Sigmoid colon (tissue), 6 donors: ENCODE measurements at regions not wholly inside any gene's neighbourhood (a gene's known extent, or its start where the extent isn't known, plus 50 kb on each side); places are given as distances from the start of the nearest gene placed in this dataset.
"Not testable (repeated sequence)": the region's sequence is repeated elsewhere in the genome, so short reads cannot be mapped to it uniquely, and the experiment has no call there.

Experiments
- DNase-seq: peaks from one replicate; pipeline ENCODE4 v3.0.0-alpha.2; 2019
- H3K27ac ChIP-seq, 4 donors: fragments of 200-600 bp; sonication (generic); one replicate each; pipeline ENCODE4 v1.5.1; 2016 to 2019; ENCODE audit warnings: mild to moderate bottlenecking in 1 of 4
- H3K27me3 ChIP-seq, 3 donors: fragments of 200-600 bp; sonication (generic); one replicate each; pipeline ENCODE4 v1.5.1; 2019; ENCODE audit warnings: mild to moderate bottlenecking in 1 of 3
- H3K36me3 ChIP-seq, 4 donors: fragments of 200-600 bp; sonication (generic); one replicate each; pipeline ENCODE4 v1.5.1; 2016 to 2019
- H3K4me1 ChIP-seq, 4 donors: fragments of 200-600 bp; sonication (generic); one replicate each; pipeline ENCODE4 v1.5.1; 2017 to 2019
- H3K4me3 ChIP-seq, 4 donors: fragments of 200-600 bp; sonication (generic); one replicate each; pipeline ENCODE4 v1.5.1; 2017 to 2019; ENCODE audit warnings: mild to moderate bottlenecking in 2 of 4, moderate library complexity in 1 of 4
- H3K9me3 ChIP-seq, 4 donors: fragments of 200-600 bp in 3 of 4; sonication (generic) in 3 of 4; one replicate each; pipeline versions ENCODE4 v1.5.1 to v1.6.1; 2013 to 2019
- EP300 ChIP-seq, 4 donors: sonication (generic); formaldehyde crosslinking; IDR thresholded peaks; one replicate each; pipeline ENCODE4 v1.6.1; 2017; ENCODE audit warnings: antibody characterized with exemption in 4 of 4
- POLR2A ChIP-seq, 2 donors: fragments of 450-650 bp; IDR thresholded peaks; one replicate each; pipeline ENCODE4 v1.6.1; 2016; ENCODE audit warnings: antibody characterized with exemption in 2 of 2, mild to moderate bottlenecking in 2 of 2, moderate library complexity in 2 of 2
- POLR2AphosphoS5 ChIP-seq, 4 donors: sonication (generic); formaldehyde crosslinking; IDR thresholded peaks; one replicate each; pipeline ENCODE4 v1.6.1; 2017; ENCODE audit warnings: antibody characterized with exemption in 4 of 4
- WGBS, 2 donors: extraction: QIAGEN DNeasy Blood & Tissue Kit; methylation state at CpG; one replicate each; pipeline ENCODE4 v1.1.7; 2013; 5-methylcytosine and 5-hydroxymethylcytosine counted together
- intact Hi-C: fragments of 100-400 bp; cut with DNase I; formaldehyde crosslinking; loops from one replicate; pipeline ENCODE4 v1.15.1; 2023
- TF ChIP-seq, protein P1 (sequence below), 4 experiments: fragments of 450-650 bp in 3 of 4; fragments of 200-600 bp in 1 of 4; IDR thresholded peaks; one replicate each; pipeline ENCODE4 v1.5.1; 2016 to 2019; ENCODE audit warnings: antibody characterized with exemption in 4 of 4, mild to moderate bottlenecking in 3 of 4, moderate library complexity in 2 of 4
- donor health status: healthy with polysubstance abuse.
- donor health status: healthy.

- no peak overlapping the region for H3K4me3 ChIP-seq
- intact Hi-C loops, result no loop called here
- no peaks in the 10 kb centered on the region for H3K36me3 ChIP-seq
- no peak overlapping the region for H3K27ac ChIP-seq
- TF ChIP-seq EP300 (IDR thresholded peaks at IDR 0.05) (no peak), POLR2AphosphoS5 (IDR thresholded peaks at IDR 0.05) (no peak), POLR2A (IDR thresholded peaks at IDR 0.05) (no peak)
- TF ChIP-seq, protein P1, sequence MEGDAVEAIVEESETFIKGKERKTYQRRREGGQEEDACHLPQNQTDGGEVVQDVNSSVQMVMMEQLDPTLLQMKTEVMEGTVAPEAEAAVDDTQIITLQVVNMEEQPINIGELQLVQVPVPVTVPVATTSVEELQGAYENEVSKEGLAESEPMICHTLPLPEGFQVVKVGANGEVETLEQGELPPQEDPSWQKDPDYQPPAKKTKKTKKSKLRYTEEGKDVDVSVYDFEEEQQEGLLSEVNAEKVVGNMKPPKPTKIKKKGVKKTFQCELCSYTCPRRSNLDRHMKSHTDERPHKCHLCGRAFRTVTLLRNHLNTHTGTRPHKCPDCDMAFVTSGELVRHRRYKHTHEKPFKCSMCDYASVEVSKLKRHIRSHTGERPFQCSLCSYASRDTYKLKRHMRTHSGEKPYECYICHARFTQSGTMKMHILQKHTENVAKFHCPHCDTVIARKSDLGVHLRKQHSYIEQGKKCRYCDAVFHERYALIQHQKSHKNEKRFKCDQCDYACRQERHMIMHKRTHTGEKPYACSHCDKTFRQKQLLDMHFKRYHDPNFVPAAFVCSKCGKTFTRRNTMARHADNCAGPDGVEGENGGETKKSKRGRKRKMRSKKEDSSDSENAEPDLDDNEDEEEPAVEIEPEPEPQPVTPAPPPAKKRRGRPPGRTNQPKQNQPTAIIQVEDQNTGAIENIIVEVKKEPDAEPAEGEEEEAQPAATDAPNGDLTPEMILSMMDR (IDR thresholded peaks at IDR 0.05), result no peak
- no peak for DNase-seq
- H3K9me3 ChIP-seq, result no peaks in the 10 kb centered on the region
- H3K27me3 ChIP-seq, result no peaks in the 10 kb centered on the region
- no peaks in the 10 kb centered on the region for H3K4me1 ChIP-seq
- 88 to 92% methylated on average over 1 of the region's 1 CpG for WGBS, 2 donors
Observed at GRCh38 chr4:82247629-82248028, 126.2 kb downstream of the HNRNPD start.

DNA sequence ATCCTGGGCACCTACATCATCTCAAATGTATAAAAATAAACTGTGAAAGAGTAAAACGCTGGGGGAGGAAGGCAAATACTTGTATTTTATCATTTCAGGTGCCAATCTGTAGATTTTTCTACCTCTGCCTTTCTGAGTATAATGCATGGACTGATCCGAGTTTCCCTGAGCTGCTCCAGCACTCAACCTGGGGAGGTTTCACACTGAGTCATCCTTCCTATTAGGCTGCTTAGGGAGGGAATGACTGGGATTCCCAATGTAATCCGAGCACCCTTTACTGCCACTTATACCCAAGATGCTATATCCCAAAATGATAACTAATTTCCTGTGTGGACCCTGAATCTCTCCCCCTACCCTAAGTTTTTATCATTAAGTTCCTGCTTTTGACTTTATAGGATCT lies 126.6 kb downstream of the HNRNPD start:
- no peak for DNase-seq
- 62 to 67% methylated on average over 3 of the region's 3 CpGs for WGBS, 2 donors
- Histone ChIP-seq H3K9me3 (no peaks in the 10 kb centered on the region), H3K36me3 (no peaks in the 10 kb centered on the region), H3K4me3 (no peak overlapping the region), H3K27me3 (no peaks in the 10 kb centered on the region), H3K4me1 (no peaks in the 10 kb centered on the region), H3K27ac (no peak overlapping the region)
- TF ChIP-seq POLR2AphosphoS5 (IDR thresholded peaks at IDR 0.05), result no peak
- TF ChIP-seq EP300 (IDR thresholded peaks at IDR 0.05), result no peak
- TF ChIP-seq POLR2A (IDR thresholded peaks at IDR 0.05), result no peak
- TF ChIP-seq, protein P1 (IDR thresholded peaks at IDR 0.05), result no peak
- intact Hi-C loops, result no loop called here

DNA sequence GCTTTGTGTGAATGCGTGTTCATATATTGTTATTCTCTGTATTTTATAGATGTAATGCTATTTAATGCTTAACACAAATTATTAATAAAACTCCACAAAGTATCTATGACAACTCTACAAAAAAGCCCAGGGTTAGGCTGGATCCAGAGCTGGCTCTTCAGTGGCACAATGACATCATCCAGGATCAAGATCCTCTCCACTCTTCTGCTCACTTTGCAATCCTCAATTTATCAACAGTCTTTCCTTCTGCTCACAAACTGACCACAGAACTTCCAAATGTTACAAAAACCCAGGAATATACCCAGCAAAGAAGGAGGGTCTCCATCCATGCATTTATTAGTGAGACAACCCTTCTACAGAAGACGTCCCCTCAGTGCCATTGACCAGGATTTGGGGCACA lies 132.3 kb downstream of the HNRNPD start:
- 92 to 94% methylated on average over 2 of the region's 2 CpGs for WGBS, 2 donors
- Histone ChIP-seq H3K9me3 (peaks cover 0 to 3% (median 0%) of the 10 kb centered on the region in 4 donors), H3K4me1 (no peaks in the 10 kb centered on the region), H3K27ac (no peak overlapping the region), H3K4me3 (no peak overlapping the region), H3K36me3 (no peaks in the 10 kb centered on the region), H3K27me3 (no peaks in the 10 kb centered on the region)
- no peak for DNase-seq
- TF ChIP-seq, protein P1 (IDR thresholded peaks at IDR 0.05), result no peak
- no peak for TF ChIP-seq EP300 (IDR thresholded peaks at IDR 0.05)
- TF ChIP-seq POLR2AphosphoS5 (IDR thresholded peaks at IDR 0.05), result no peak
- no peak for TF ChIP-seq POLR2A (IDR thresholded peaks at IDR 0.05)
- intact Hi-C loops, result no loop called here

- Histone ChIP-seq H3K4me3 (no peak overlapping the region), H3K36me3 (no peaks in the 10 kb centered on the region), H3K4me1 (no peaks in the 10 kb centered on the region), H3K9me3 (peaks cover 0 to 3% (median 0%) of the 10 kb centered on the region in 4 donors), H3K27me3 (no peaks in the 10 kb centered on the region), H3K27ac (no peak overlapping the region)
- intact Hi-C loops, result no loop called here
- no peak for TF ChIP-seq POLR2A (IDR thresholded peaks at IDR 0.05)
- TF ChIP-seq EP300 (IDR thresholded peaks at IDR 0.05), result no peak
- TF ChIP-seq, protein P1 (IDR thresholded peaks at IDR 0.05), result no peak
- no peak for TF ChIP-seq POLR2AphosphoS5 (IDR thresholded peaks at IDR 0.05)
- WGBS, 2 donors, result 90% methylated on average over 7 of the region's 7 CpGs
- no peak for DNase-seq
Observed at GRCh38 chr4:82240410-82240809, 133.4 kb downstream of the HNRNPD start.

- H3K9me3 ChIP-seq, H3K4me1 ChIP-seq, H3K27me3 ChIP-seq, H3K36me3 ChIP-seq, H3K4me3 ChIP-seq, DNase-seq, intact Hi-C loops, H3K27ac ChIP-seq: not testable (repeated sequence)
- 78 to 84% methylated on average over 1 of the region's 1 CpG for whole genome bisulfite sequencing, 2 donors
Observed at GRCh38 chr4:82237142-82237541, 136.6 kb downstream of the HNRNPD start.
